NOMO-1 (cell line): ENCODE measurements at regions not wholly inside any gene's neighbourhood (a gene's known extent, or its start where the extent isn't known, plus 50 kb on each side); places are given as distances from the start of the nearest gene placed in this dataset.
"Not testable (repeated sequence)": the region's sequence is repeated elsewhere in the genome, so short reads cannot be mapped to it uniquely, and the experiment has no call there.

Experiments used
- DNase-seq, 2 experiments: peaks; one replicate each; lab custom pipeline; 2025; ENCODE audit not compliant: unreplicated experiment in 2 of 2; lab: John Stamatoyannopoulos, UW

GRCh38 chr10:3584926-3585784, 199.9 kb downstream of the KLF6 start:
- no peak for DNase-seq

- no peak for DNase-seq
Observed at GRCh38 chr10:3580565-3580964, 204.4 kb downstream of the KLF6 start.

GRCh38 chr10:3579845-3580244, 205.2 kb downstream of the KLF6 start:
- no peak for DNase-seq

GRCh38 chr10:3578682-3579081, 206.3 kb downstream of the KLF6 start:
- no peak for DNase-seq

GRCh38 chr10:3578159-3578558, 206.8 kb downstream of the KLF6 start:
- no peak for DNase-seq

GRCh38 chr10:3574451-3574850, 210.6 kb downstream of the KLF6 start:
- DNase-seq: no peak

- DNase-seq: no peak
Observed at GRCh38 chr10:3573498-3573897, 211.5 kb downstream of the KLF6 start.

GRCh38 chr10:3571310-3571825, 213.6 kb downstream of the KLF6 start:
- no peak for DNase-seq

GRCh38 chr10:3570855-3571266, 214.1 kb downstream of the KLF6 start:
- no peak for DNase-seq

- DNase-seq: peak; percentile 9 to 27
Observed at GRCh38 chr10:3570131-3570729, 214.8 kb downstream of the KLF6 start.

- no peak for DNase-seq
Observed at GRCh38 chr10:3568983-3569382, 216.0 kb downstream of the KLF6 start.

- no peak for DNase-seq
Observed at GRCh38 chr10:3568392-3568791, 216.6 kb downstream of the KLF6 start.

- DNase-seq: no peak
Observed at GRCh38 chr10:3567291-3567963, 217.6 kb downstream of the KLF6 start.

GRCh38 chr10:3566627-3567026, 218.4 kb downstream of the KLF6 start:
- DNase-seq: no peak

GRCh38 chr10:3564346-3565002, 220.5 kb downstream of the KLF6 start:
- DNase-seq: no peak

- no peak for DNase-seq
Observed at GRCh38 chr10:3563298-3563697, 221.7 kb downstream of the KLF6 start.

GRCh38 chr10:3560628-3561027, 224.4 kb downstream of the KLF6 start:
- not testable (repeated sequence) for DNase-seq

- DNase-seq: no peak
Observed at GRCh38 chr10:3559527-3559926, 225.5 kb downstream of the KLF6 start.

- DNase-seq: no peak
Observed at GRCh38 chr10:3559011-3559410, 226.0 kb downstream of the KLF6 start.

GRCh38 chr10:3556191-3557017, 228.6 kb downstream of the KLF6 start:
- DNase-seq: not testable (repeated sequence)
